GM23338 (cell line): ENCODE measurements at regions not wholly inside any gene's neighbourhood (a gene's known extent, or its start where the extent isn't known, plus 50 kb on each side); places are given as distances from the start of the nearest gene placed in this dataset.

Experiments used
- CTCF ChIP-seq, 2 experiments: fragments of 200-600 bp in 1 of 2; sonication (generic) in 1 of 2; conservative IDR thresholded peaks; 2 replicates each; pipeline versions ENCODE4 v1.5.1 to v1.6.1; 2016 to 2017; ENCODE audit warnings: antibody characterized with exemption in 2 of 2, low read depth in 2 of 2, mild to moderate bottlenecking in 2 of 2, moderate library complexity in 1 of 2
- EZH2phosphoT487 ChIP-seq: fragments of 200-600 bp; sonication (generic); IDR thresholded peaks from one replicate; pipeline ENCODE4 v1.8.1; 2018; ENCODE audit warnings: antibody characterized with exemption; ENCODE audit not compliant: unreplicated experiment

- TF ChIP-seq EZH2phosphoT487 (no peak), CTCF (conservative IDR thresholded peaks at IDR 0.05; ENCODE audit: low read depth in 2 of 2) (no peak)
These were observed 180.7 kb downstream of the TEX36 start for GRCh38 chr10:125502276-125502675.
